ENCODE measurements at regions not wholly inside any gene's neighbourhood (a gene's known extent, or its start where the extent isn't known, plus 50 kb on each side); places are given as distances from the start of the nearest gene placed in this dataset.

- peaks cover 0 to 3% (median 0%) of the 10 kb centered on the region in 7 donors for H3K9me3 Mint-ChIP-seq
- Histone ChIP-seq H3K9ac (ENCODE audit: insufficient read depth, low read length, poor library complexity, severe bottlenecking) (no peak overlapping the region), H3K27me3 (ENCODE audit: control insufficient read depth in 2 of 2, insufficient read depth in 2 of 2, low read length in 2 of 2) (no peaks in the 10 kb centered on the region), H3K4me1 (ENCODE audit: control insufficient read depth in 1 of 2, insufficient read depth in 2 of 2, low read length in 2 of 2) (peaks cover 20 to 31% of the 10 kb centered on the region in 2 donors), H3K27ac (ENCODE audit: low read depth in 1 of 2, low read length in 2 of 2) (no peak overlapping the region), H3K9me3 (replicated peaks in 1 of 2; ENCODE audit: control insufficient read depth in 1 of 2, insufficient read depth in 1 of 2, low read length in 2 of 2) (no peaks in the 10 kb centered on the region), H4K20me1 (ENCODE audit: insufficient read depth, low read length) (no peaks in the 10 kb centered on the region), H3K36me3 (replicated peaks in 1 of 2; ENCODE audit: control insufficient read depth in 1 of 2, insufficient read depth in 2 of 2, low read length in 2 of 2) (no peaks in the 10 kb centered on the region), H3K4me2 (replicated peaks; ENCODE audit: extremely low read depth, low read length, poor library complexity, severe bottlenecking) (no peak overlapping the region), H3K4me3 (replicated peaks in 1 of 3; ENCODE audit: low read depth in 2 of 3, low read length in 3 of 3) (no peak overlapping the region), H2AFZ (ENCODE audit: insufficient read depth, low read depth, low read length, poor library complexity, severe bottlenecking) (no peak overlapping the region), H3K79me2 (ENCODE audit: insufficient read depth, low read length) (no peaks in the 10 kb centered on the region)
- H3K27me3 Mint-ChIP-seq (ENCODE audit: low read depth in 3 of 3), result peaks cover 0 to 4% (median 0%) of the 10 kb centered on the region in 3 donors
- 87% methylated on average over 4 of the region's 7 CpGs for WGBS (ENCODE audit: insufficient coverage)
- no peak for DNase-seq
- intact Hi-C loops (cut with micrococcal nuclease), result loop anchor here in 1 of 2 donors (10.0 kb wide), 1 partner anchor 90 kb away; no protein-coding TSS in a partner anchor
- no peak overlapping the region for H3K27ac Mint-ChIP-seq
- H3K4me1 Mint-ChIP-seq, result peaks cover 41% of the 10 kb centered on the region
- no peaks in the 10 kb centered on the region for H3K36me3 Mint-ChIP-seq
- H3K4me3 Mint-ChIP-seq, result no peak overlapping the region
- TF ChIP-seq CTCF (IDR thresholded peaks at IDR 0.05), result no peak
Measured at GRCh38 chr5:54754420-54754819, 231.0 kb downstream of the ESM1 start.

GRCh38 chr5:54753753-54754152 is 231.6 kb downstream of the ESM1 start:
- TF ChIP-seq CTCF (IDR thresholded peaks at IDR 0.05), result no peak
- Mint-ChIP-seq H3K9me3 (peaks cover 0 to 3% (median 0%) of the 10 kb centered on the region in 7 donors), H3K27me3 (ENCODE audit: low read depth in 3 of 3) (peaks cover 0 to 3% (median 0%) of the 10 kb centered on the region in 3 donors), H3K36me3 (no peaks in the 10 kb centered on the region), H3K4me1 (peaks cover 34% of the 10 kb centered on the region), H3K4me3 (no peak overlapping the region), H3K27ac (peak overlapping the region in 2 of 7 donors; percentile 75 to 88)
- Histone ChIP-seq H3K9ac (ENCODE audit: insufficient read depth, low read length, poor library complexity, severe bottlenecking) (no peak overlapping the region), H3K4me1 (ENCODE audit: control insufficient read depth in 1 of 2, insufficient read depth in 2 of 2, low read length in 2 of 2) (peaks cover 16 to 26% of the 10 kb centered on the region in 2 donors), H3K27ac (ENCODE audit: low read depth in 1 of 2, low read length in 2 of 2) (peak overlapping the region in 1 of 2 donors; percentile 74), H2AFZ (ENCODE audit: insufficient read depth, low read depth, low read length, poor library complexity, severe bottlenecking) (no peak overlapping the region), H3K79me2 (ENCODE audit: insufficient read depth, low read length) (no peaks in the 10 kb centered on the region), H3K9me3 (replicated peaks in 1 of 2; ENCODE audit: control insufficient read depth in 1 of 2, insufficient read depth in 1 of 2, low read length in 2 of 2) (no peaks in the 10 kb centered on the region), H3K4me3 (replicated peaks in 1 of 3; ENCODE audit: low read depth in 2 of 3, low read length in 3 of 3) (no peak overlapping the region), H4K20me1 (ENCODE audit: insufficient read depth, low read length) (no peaks in the 10 kb centered on the region), H3K4me2 (replicated peaks; ENCODE audit: extremely low read depth, low read length, poor library complexity, severe bottlenecking) (no peak overlapping the region), H3K36me3 (replicated peaks in 1 of 2; ENCODE audit: control insufficient read depth in 1 of 2, insufficient read depth in 2 of 2, low read length in 2 of 2) (no peaks in the 10 kb centered on the region), H3K27me3 (ENCODE audit: control insufficient read depth in 2 of 2, insufficient read depth in 2 of 2, low read length in 2 of 2) (no peaks in the 10 kb centered on the region)
- intact Hi-C loops (cut with micrococcal nuclease), result loop anchor here in 1 of 2 donors (10.0 kb wide), 1 partner anchor 91 kb away; no protein-coding TSS in a partner anchor
- WGBS (ENCODE audit: insufficient coverage), result no CpG with 5 or more reads among the region's 1 CpG
- no peak for DNase-seq
